NB4 (cell line): ENCODE measurements at regions not wholly inside any gene's neighbourhood (a gene's known extent, or its start where the extent isn't known, plus 50 kb on each side); places are given as distances from the start of the nearest gene placed in this dataset.

Source experiments
- DNase-seq: peaks from one replicate; pipeline ENCODE4 v3.0.0; 2010; ENCODE audit warnings: low read depth
- H3K4me3 ChIP-seq: one replicate; pipeline ENCODE4 v1.5.1; 2011; ENCODE audit warnings: mild to moderate bottlenecking, low read depth, low read length, moderate library complexity
- CTCF ChIP-seq: IDR thresholded peaks from one replicate; pipeline ENCODE4 v1.5.1; 2012; ENCODE audit warnings: low read depth, low read length
- MAX ChIP-seq: IDR thresholded peaks from 2 replicates; pipeline ENCODE4 v1.6.1; 2011; ENCODE audit warnings: low read depth, low read length
- MYC ChIP-seq: IDR thresholded peaks from 2 replicates; pipeline ENCODE4 v1.6.1; 2011; ENCODE audit warnings: low read depth, low read length
- POLR2A ChIP-seq: IDR thresholded peaks from 2 replicates; pipeline ENCODE4 v1.6.1; 2011; ENCODE audit warnings: mild to moderate bottlenecking; ENCODE audit not compliant: insufficient read length; ENCODE audit errors: extremely low read depth

- H3K4me3 ChIP-seq, result no peak overlapping the region
- DNase-seq, result no peak
- no peak for TF ChIP-seq POLR2A
- no peak for TF ChIP-seq MYC
- no peak for TF ChIP-seq CTCF
- no peak for TF ChIP-seq MAX
Measured at GRCh38 chrX:40521868-40522450, 58.8 kb upstream of the ATP6AP2 start.

- DNase-seq, result no peak
- TF ChIP-seq MAX (no peak), MYC (no peak), POLR2A (no peak), CTCF (no peak)
- H3K4me3 ChIP-seq, result no peak overlapping the region
Measured at GRCh38 chrX:40514376-40514775, 66.4 kb upstream of the ATP6AP2 start.

- no peak for TF ChIP-seq MYC
- no peak for TF ChIP-seq CTCF
- TF ChIP-seq POLR2A, result no peak
- no peak for DNase-seq
Measured at GRCh38 chrX:40513835-40514234, 66.9 kb upstream of the ATP6AP2 start.

GRCh38 chrX:40513012-40513411 lies 67.8 kb upstream of the ATP6AP2 start:
- no peak for TF ChIP-seq MAX
- no peak for TF ChIP-seq POLR2A
- no peak for TF ChIP-seq CTCF
- TF ChIP-seq MYC, result no peak
- DNase-seq, result no peak
- H3K4me3 ChIP-seq, result no peak overlapping the region

More at GRCh38 chrX:40513835-40514234, 66.9 kb upstream of the ATP6AP2 start:
- H3K4me3 ChIP-seq, result no peak overlapping the region

GRCh38 chrX:40511258-40511657 lies 69.5 kb upstream of the ATP6AP2 start:
- TF ChIP-seq MAX (no peak), POLR2A (no peak), MYC (no peak)
- H3K4me3 ChIP-seq, result no peak overlapping the region
- no peak for DNase-seq

GRCh38 chrX:40508560-40508959 lies 72.2 kb upstream of the ATP6AP2 start:
- TF ChIP-seq POLR2A (no peak), CTCF (no peak), MAX (no peak), MYC (no peak)

More at GRCh38 chrX:40508560-40508959, 72.2 kb upstream of the ATP6AP2 start:
- DNase-seq, result no peak
- no peak overlapping the region for H3K4me3 ChIP-seq
